A549 (cell line): ENCODE measurements at regions not wholly inside any gene's neighbourhood (a gene's known extent, or its start where the extent isn't known, plus 50 kb on each side); places are given as distances from the start of the nearest gene placed in this dataset.
"Not testable (repeated sequence)": the region's sequence is repeated elsewhere in the genome, so short reads cannot be mapped to it uniquely, and the experiment has no call there.

Source experiments
- POLR2A ChIP-seq: IDR thresholded peaks from 2 replicates; pipeline ENCODE4 v1.6.1; 2012; ENCODE audit warnings: mild to moderate bottlenecking, low read length
- RAD21 ChIP-seq, 2 experiments: fragments of >200 bp in 1 of 2; sonication (Bioruptor Twin) in 1 of 2; formaldehyde crosslinking in 1 of 2; IDR thresholded peaks in 1 of 2; conservative IDR thresholded peaks in 1 of 2; 2 replicates in 1 of 2; 3 replicates in 1 of 2; pipeline ENCODE4 v1.6.1; 2012 to 2018; ENCODE audit warnings: inconsistent platforms in 1 of 2
- REST ChIP-seq: fragments of 200-600 bp; sonication (generic); IDR thresholded peaks from 2 replicates; pipeline ENCODE4 v1.6.1; 2016; ENCODE audit warnings: antibody characterized with exemption, mild to moderate bottlenecking, moderate library complexity
- SREBF2 ChIP-seq: fragments of 450-650 bp; IDR thresholded peaks from 2 replicates; pipeline ENCODE4 v1.6.1; 2014; ENCODE audit warnings: mild to moderate bottlenecking, moderate library complexity
- TF ChIP-seq, protein P1 (sequence below): fragments of >200 bp; sonication (Bioruptor Twin); formaldehyde crosslinking; IDR thresholded peaks from 3 replicates; pipeline ENCODE4 v1.5.1; 2016
- TF ChIP-seq, protein P2 (sequence below): fragments of 450-650 bp; IDR thresholded peaks from 2 replicates; pipeline ENCODE4 v1.6.1; 2014; ENCODE audit warnings: antibody characterized with exemption

DNA sequence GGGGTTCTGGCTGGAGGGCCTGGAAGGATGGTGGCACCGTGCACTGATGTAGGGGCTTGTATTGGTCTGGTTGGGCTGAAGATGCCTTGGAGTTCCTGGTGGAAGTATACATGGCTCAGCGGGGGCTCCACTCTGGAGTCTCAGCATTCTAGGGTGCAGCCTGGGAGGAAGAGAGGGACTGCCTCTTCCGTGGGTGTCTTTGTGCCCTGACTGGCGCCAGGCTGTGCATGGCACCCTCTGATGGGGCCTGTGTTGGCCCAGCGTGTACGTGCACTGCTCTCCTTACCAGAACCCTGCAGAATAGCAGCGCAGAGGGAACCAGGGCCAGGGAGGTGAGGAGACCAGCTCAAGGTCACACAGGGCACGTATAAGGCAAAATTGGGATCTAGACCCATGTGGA is 97.0 kb downstream of the CRLF3 start:
- TF ChIP-seq POLR2A; SREBF2; RAD21 (conservative IDR thresholded peaks at IDR 0.05 in 1 of 2, IDR thresholded peaks at IDR 0.05 in 1 of 2); REST: not testable (repeated sequence)
- TF ChIP-seq, protein P1, sequence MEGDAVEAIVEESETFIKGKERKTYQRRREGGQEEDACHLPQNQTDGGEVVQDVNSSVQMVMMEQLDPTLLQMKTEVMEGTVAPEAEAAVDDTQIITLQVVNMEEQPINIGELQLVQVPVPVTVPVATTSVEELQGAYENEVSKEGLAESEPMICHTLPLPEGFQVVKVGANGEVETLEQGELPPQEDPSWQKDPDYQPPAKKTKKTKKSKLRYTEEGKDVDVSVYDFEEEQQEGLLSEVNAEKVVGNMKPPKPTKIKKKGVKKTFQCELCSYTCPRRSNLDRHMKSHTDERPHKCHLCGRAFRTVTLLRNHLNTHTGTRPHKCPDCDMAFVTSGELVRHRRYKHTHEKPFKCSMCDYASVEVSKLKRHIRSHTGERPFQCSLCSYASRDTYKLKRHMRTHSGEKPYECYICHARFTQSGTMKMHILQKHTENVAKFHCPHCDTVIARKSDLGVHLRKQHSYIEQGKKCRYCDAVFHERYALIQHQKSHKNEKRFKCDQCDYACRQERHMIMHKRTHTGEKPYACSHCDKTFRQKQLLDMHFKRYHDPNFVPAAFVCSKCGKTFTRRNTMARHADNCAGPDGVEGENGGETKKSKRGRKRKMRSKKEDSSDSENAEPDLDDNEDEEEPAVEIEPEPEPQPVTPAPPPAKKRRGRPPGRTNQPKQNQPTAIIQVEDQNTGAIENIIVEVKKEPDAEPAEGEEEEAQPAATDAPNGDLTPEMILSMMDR = not testable (repeated sequence)
- TF ChIP-seq, protein P2, sequence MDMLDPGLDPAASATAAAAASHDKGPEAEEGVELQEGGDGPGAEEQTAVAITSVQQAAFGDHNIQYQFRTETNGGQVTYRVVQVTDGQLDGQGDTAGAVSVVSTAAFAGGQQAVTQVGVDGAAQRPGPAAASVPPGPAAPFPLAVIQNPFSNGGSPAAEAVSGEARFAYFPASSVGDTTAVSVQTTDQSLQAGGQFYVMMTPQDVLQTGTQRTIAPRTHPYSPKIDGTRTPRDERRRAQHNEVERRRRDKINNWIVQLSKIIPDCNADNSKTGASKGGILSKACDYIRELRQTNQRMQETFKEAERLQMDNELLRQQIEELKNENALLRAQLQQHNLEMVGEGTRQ = not testable (repeated sequence)
